ENCODE measurements at regions not wholly inside any gene's neighbourhood (a gene's known extent, or its start where the extent isn't known, plus 50 kb on each side); places are given as distances from the start of the nearest gene placed in this dataset.

DNA sequence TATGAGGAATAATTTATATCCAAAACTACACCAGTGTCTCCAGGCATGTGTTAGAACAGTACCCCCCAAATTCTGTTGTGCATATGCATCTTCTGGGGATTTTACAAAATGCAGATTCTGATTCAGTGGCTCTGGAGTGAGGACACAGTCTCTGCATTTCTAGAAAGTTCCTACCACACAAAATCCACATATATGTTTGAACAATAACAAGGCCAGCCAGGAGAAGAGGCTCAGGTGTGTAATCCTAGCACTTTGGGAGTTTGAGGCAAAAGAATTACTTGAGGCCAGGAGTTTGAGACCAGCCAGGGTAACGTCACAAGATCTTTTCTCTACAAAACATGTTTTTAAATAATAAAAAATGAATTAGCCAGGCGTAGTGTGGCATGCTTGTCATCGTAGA lies 84.9 kb downstream of the ZNF280B start:
- DNase-seq: no peak

- DNase-seq: no peak
Measured at GRCh38 chr22:22424210-22424800, 84.2 kb downstream of the ZNF280B start.

- DNase-seq: no peak
Measured at GRCh38 chr22:22424956-22425355, 83.6 kb downstream of the ZNF280B start.

DNA sequence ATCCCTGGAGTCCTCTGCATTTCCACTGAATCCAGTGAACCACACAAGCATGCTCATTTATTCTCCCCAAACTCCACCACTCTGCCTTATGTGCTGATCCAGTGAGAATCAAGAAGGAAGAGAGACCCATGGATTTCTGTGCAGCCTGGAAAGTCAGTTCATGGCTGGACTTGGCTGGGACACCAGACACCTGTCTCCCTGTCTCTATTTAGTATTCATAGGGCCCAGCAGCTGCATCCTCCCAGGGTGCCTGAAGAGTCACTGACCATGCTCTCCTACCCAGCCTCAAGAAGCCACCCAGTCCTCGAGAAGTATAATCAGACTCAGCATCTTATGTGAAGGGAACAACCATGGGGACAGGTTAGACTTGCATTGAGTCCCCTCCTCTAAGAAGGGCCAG lies 83.2 kb downstream of the ZNF280B start:
- no peak for DNase-seq

- DNase-seq: no peak
Measured at GRCh38 chr22:22425783-22426624, 82.5 kb downstream of the ZNF280B start.

DNA sequence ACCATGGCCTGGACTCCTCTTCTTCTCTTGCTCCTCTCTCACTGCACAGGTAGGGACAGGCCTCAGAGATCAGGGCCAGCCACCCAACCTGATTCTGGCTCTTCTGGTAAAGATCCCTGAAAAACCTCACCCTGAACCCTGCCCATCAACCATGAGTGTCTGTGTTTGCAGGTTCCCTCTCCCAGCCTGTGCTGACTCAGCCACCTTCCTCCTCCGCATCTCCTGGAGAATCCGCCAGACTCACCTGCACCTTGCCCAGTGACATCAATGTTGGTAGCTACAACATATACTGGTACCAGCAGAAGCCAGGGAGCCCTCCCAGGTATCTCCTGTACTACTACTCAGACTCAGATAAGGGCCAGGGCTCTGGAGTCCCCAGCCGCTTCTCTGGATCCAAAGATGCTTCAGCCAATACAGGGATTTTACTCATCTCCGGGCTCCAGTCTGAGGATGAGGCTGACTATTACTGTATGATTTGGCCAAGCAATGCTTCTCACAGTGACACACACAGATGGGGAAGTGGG lies 80.9 kb downstream of the ZNF280B start:
- DNase-seq: no peak

GRCh38 chr22:22428222-22429098 lies 80.1 kb downstream of the ZNF280B start:
- DNase-seq: no peak

DNA sequence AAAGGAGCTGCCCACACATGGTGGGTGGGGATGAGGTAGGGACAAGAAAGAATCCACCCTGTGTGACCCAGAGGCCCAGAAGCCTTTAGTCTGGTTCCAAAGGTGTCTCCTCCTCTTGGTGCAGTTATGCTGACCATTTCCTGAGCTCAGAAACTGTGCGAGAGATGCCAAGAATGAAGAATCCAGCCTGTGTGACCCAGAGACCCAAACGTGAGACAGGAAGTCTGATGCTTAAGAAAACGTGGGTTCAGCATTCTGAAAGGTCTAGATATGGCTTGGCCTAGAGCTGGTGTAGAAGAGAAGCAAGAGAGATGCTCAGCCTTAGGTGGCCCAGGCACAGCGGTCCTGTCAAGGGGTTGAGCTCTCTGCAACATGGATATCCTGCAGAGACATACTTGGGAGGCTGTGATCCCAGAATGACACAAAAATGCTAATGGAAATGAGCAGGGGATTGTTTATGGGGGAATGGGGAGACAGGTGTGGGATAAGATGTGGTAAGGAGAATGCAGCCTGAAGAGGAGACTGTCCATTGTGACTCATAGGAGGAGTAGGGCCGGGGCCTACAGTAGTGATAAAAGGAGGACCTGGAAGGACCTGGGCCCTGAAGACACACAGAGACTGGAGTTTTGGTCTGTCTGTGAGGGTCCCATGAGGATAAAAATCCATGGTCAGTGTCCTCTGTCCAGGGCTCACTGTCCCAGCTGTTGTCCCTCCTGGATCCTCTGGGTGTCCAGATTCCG lies 79.0 kb downstream of the ZNF280B start:
- DNase-seq: no peak

DNA sequence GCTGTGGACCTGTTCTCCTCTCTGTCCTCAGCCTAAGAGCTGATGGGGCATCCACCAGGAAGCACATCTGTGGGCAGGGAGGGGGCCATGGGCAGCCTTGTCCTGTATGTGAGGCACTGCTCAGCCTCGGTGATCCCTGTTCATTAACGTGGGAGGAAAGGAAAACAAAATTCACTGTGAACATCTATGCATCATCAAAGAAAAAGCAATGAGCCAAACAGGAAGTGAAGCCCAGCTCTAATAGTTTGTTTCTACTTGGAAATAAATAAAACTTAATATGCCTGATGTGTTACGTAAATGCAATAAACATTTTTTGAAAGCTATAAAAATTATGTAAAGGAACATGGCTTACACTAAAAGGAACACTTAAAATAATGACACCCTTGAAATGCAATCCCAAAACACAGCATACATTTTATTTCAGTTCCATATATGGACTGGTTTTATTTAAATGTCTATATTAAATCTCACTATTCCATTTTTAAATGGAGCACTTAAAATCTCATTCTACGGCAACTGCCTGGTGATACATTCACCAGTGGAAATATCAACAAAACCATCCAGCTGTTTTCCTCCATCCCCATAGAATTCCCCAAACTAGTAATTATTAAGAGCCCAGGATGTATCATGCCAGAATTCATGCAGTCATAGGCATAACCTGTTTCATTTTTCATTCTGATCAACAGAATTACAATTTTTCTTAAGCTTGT lies 78.3 kb downstream of the ZNF280B start:
- no peak for DNase-seq

DNA sequence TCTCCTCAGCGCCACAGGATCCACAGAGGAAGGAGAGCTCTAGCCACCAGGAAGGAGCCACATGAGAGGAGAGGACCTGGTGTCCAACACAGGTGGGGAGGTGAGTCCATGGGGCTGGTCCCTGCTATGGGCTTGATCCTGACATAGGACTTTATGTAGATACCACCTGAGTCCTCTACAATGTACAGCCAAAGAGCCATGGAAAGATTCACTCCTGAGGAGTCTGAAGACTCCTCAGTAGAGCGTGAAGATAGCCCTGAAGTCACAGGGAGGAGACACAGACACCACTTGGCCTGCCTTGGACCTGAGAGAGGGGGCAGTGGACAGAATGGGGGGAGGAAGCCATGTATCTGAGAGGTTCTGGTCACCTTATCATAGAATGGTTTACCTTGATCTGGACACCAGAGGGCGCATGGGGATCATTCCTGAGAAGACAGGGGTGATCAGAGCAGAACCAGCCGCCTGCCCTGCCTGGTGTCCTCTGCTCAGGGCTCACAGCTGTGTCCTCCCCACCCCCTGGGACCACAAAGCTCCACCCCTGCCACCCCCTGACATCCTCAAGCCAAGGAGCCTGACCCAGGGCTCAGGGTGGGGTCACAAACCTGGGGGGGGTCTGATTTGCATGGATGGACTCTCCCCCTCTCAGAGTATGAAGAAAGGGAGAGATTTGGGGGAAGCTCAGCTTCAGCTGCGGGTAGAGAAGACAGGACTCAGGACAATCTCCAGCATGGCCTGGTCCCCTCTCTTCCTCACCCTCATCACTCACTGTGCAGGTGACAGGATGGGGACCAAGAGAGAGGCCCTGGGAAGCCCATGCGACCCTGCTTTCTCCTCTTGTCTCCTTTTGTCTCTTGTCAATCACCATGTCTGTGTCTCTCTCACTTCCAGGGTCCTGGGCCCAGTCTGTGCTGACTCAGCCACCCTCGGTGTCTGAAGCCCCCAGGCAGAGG lies 77.0 kb downstream of the ZNF280B start:
- peak; percentile 23 to 54 for DNase-seq

DNA sequence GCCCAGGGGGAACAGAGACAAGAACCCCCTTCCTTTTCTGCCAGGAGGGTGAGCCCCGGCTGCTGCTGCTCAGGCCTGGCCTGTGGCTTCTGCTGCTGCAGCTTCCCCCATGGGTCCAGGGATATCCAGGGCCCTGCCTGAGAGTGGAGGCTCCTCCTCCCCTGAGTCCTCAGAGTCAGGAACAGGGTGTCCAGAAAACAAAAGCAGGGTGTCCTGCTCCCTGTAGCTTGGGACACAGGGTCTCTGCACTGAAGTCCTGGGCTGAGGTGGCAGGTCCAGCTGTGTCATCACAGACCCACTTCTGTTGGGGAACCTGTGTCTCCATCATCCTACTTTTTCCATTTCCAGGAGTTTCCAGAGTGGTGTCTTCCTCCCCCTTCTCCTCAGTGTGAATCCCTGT lies 76.1 kb downstream of the ZNF280B start:
- no peak for DNase-seq

DNA sequence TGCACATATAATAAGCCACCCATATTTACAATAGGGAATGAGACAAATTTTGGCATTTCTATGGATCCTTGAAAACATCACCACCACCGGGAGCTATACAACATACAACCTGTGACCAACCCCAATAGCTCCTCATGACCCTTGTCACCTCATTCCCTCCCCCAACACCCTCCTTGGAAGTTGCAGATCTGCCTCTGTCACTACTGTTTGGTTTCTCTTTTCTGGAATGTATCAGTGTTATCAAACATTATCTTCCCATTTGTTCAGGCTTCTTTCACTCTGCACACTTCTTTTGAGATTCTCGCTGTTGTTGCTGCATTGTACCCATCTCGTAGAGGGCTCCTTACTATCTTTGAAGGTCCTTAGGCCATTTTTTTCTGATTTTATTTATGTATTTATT lies 75.6 kb downstream of the ZNF280B start:
- no peak for DNase-seq

- no peak for DNase-seq
Measured at GRCh38 chr22:22433770-22434169, 74.8 kb downstream of the ZNF280B start.

All from stimulated activated CD4-positive, alpha-beta T cell treated with anti-CD3 and anti-CD28 coated beads, Interleukin-4, amount 100 ng/mL, for 4 hours (primary cell).